Neural crest cell (in vitro differentiated cells): ENCODE measurements at regions not wholly inside any gene's neighbourhood (a gene's known extent, or its start where the extent isn't known, plus 50 kb on each side); places are given as distances from the start of the nearest gene placed in this dataset.

Experiments used
- DNase-seq: peaks from one replicate; pipeline ENCODE4 v3.0.0; 2021; ENCODE audit warnings: low read depth, mixed read lengths, low spot score
- H3K27ac Mint-ChIP-seq: one replicate; pipeline ENCODE4 v1.8.0; 2021; ENCODE audit warnings: mild to moderate bottlenecking, mixed read lengths; ENCODE audit not compliant: unreplicated experiment
- H3K27me3 Mint-ChIP-seq: 2 replicates; pipeline ENCODE4 v1.8.0; 2021; ENCODE audit warnings: low read depth, mild to moderate bottlenecking, mixed read lengths
- H3K36me3 Mint-ChIP-seq: 2 replicates; pipeline ENCODE4 v1.8.0; 2021; ENCODE audit warnings: low read depth, mild to moderate bottlenecking, mixed read lengths
- H3K4me1 Mint-ChIP-seq: 2 replicates; pipeline ENCODE4 v1.8.0; 2021; ENCODE audit warnings: mixed read lengths
- H3K4me3 Mint-ChIP-seq: one replicate; pipeline ENCODE4 v1.8.0; 2021; ENCODE audit warnings: mild to moderate bottlenecking, mixed read lengths
- H3K9me3 Mint-ChIP-seq: 2 replicates; pipeline ENCODE4 v1.8.0; 2021; ENCODE audit warnings: mixed read lengths
- TF ChIP-seq, protein P1 (sequence below): fragments of 200-600 bp; sonication (generic); conservative IDR thresholded peaks from 2 replicates; pipeline ENCODE4 v1.5.0; 2021; ENCODE audit warnings: antibody characterized with exemption, mild to moderate bottlenecking

DNA sequence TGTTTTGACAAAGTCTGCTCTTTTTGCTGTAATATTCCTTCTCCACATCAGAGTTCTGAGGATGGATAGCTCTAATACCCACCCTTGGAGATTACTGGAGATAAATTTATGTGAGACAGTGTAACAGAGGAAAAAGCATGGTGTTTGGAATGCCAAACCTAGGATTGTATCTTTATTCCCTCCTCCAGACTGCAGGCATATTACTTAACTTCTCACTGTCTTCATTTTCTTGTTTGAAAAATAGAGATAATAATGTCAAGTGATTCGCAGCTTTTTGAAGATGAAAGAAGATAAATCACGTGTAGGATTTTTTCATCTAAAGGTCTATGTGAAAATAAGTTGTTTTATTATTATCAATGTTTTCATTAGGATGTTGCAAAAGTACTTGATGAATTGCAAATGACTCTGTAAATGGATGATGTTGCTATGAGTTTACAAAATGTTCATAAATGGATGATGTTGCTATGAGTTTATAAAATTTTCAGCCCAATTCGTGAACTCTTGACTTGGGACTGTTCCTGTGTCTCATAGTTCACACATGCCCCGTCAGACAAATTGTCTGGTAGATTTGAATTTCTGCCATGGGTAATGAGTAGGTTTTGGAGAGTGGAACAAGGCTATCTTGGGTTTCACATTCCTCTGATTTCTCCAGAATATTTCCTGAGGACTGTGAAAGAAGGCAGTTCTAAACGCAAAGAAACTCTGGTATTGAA is 113.1 kb upstream of the IGFBP3 start:
- Mint-ChIP-seq H3K9me3 (no peaks in the 10 kb centered on the region), H3K36me3 (no peaks in the 10 kb centered on the region), H3K27me3 (no peaks in the 10 kb centered on the region), H3K27ac (no peak overlapping the region), H3K4me1 (no peaks in the 10 kb centered on the region), H3K4me3 (no peak overlapping the region)
- DNase-seq, result no peak
- TF ChIP-seq, protein P1, sequence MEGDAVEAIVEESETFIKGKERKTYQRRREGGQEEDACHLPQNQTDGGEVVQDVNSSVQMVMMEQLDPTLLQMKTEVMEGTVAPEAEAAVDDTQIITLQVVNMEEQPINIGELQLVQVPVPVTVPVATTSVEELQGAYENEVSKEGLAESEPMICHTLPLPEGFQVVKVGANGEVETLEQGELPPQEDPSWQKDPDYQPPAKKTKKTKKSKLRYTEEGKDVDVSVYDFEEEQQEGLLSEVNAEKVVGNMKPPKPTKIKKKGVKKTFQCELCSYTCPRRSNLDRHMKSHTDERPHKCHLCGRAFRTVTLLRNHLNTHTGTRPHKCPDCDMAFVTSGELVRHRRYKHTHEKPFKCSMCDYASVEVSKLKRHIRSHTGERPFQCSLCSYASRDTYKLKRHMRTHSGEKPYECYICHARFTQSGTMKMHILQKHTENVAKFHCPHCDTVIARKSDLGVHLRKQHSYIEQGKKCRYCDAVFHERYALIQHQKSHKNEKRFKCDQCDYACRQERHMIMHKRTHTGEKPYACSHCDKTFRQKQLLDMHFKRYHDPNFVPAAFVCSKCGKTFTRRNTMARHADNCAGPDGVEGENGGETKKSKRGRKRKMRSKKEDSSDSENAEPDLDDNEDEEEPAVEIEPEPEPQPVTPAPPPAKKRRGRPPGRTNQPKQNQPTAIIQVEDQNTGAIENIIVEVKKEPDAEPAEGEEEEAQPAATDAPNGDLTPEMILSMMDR, result no peak

DNA sequence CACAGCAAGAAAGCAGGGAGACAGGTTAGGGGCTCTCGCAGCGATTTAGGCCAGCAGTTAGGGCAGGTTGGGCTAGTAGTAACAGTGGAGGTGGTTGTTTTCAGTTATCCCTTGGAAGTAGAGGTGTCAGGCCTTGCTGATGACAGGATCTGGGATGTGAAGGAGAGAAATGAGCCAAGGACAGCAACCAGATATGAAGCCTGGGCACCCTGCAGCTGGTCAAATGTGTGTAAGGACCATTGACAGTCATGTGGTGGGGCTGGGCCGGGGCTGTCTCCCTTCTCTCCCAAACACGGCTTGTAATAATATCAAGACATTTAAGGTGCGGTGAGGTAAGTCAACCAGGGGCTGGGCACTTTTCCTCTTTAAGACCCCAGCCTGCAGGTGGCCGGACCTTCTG is 112.5 kb upstream of the IGFBP3 start:
- Mint-ChIP-seq H3K4me1 (no peaks in the 10 kb centered on the region), H3K36me3 (no peaks in the 10 kb centered on the region), H3K27me3 (no peaks in the 10 kb centered on the region), H3K4me3 (no peak overlapping the region), H3K9me3 (peaks cover under 1% of the 10 kb centered on the region), H3K27ac (no peak overlapping the region)
- TF ChIP-seq, protein P1, result no peak
- no peak for DNase-seq

DNA sequence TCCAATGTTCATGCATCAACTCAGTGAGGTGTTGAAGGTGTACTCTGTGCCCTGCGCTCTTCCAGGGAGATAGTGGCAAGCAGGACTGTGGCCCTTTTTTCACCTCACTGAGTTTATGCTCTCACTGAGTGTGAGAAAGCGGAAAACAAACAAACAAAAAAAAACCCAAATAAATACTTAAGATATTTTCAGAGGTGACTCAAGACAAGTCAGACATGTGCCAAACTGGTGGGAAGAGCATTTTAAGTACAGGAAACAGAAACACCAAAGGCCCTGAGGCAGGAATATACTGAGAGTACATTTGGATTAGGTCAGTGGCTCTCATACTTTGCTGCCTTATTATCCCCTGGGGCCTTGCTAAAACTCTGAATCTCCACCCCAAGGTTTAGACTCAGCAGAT is 111.9 kb upstream of the IGFBP3 start:
- Mint-ChIP-seq H3K36me3 (no peaks in the 10 kb centered on the region), H3K27ac (no peak overlapping the region), H3K4me1 (no peaks in the 10 kb centered on the region), H3K9me3 (peaks cover 4% of the 10 kb centered on the region), H3K27me3 (no peaks in the 10 kb centered on the region), H3K4me3 (no peak overlapping the region)
- DNase-seq, result no peak
- TF ChIP-seq, protein P1, result no peak

DNA sequence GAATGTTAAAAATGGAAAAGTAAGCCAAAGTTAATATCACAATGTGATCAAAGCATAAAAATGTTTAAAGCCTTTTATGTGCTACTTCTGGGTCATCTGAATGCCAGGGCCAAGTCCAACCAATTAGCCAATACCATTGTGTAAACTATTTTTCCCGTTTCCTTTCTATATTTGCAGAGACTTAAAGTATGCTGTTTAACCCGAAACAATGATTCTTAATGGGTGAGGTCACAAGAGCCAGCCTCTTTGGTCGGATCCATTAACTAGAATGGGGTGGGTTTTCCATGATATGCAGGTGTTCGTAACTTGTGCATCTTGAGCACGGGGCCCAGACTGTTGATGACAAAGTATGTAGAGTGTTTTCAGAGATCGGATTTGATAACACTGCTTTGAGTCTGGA is 111.3 kb upstream of the IGFBP3 start:
- no peaks in the 10 kb centered on the region for H3K36me3 Mint-ChIP-seq
- H3K4me1 Mint-ChIP-seq, result no peaks in the 10 kb centered on the region
- no peak overlapping the region for H3K27ac Mint-ChIP-seq

DNA sequence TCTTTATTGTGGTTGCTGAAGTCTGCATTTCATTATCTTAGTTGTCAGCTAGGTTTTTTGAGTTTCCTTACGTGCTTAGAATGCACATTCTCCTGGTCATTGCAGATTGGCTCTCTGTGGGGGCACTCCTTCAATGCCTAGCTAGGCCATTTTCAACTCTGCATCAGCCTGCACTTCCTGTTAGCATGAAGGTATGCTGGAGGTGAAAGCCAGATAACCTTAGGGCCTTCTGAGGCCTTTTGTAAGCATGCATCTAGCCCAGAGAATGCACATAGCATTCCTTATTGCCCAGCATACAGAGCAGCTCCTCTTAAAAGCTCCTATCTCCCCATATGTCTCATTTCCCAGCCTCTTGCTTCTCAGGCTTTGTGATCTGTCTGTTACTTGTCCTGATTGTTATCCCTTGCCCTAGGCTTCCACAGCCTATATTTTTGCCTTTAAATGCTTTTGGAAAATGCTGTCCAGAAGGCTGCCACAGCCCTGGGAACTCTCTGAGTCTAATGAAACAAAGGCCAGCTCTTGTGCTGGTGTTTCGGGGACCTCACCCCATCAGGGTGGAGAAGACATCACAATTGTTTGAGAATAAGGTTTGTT is 108.1 kb upstream of the IGFBP3 start:
- Mint-ChIP-seq H3K36me3 (no peaks in the 10 kb centered on the region), H3K27me3 (no peaks in the 10 kb centered on the region), H3K27ac (peak overlapping the region; percentile 76), H3K4me1 (no peaks in the 10 kb centered on the region), H3K9me3 (peaks cover 4% of the 10 kb centered on the region), H3K4me3 (no peak overlapping the region)
- DNase-seq, result no peak
- TF ChIP-seq, protein P1, result no peak

More for the DNA sequence above, 111.3 kb upstream of the IGFBP3 start:
- no peaks in the 10 kb centered on the region for H3K27me3 Mint-ChIP-seq
- peaks cover 4% of the 10 kb centered on the region for H3K9me3 Mint-ChIP-seq
- TF ChIP-seq, protein P1, result no peak
- no peak for DNase-seq
- no peak overlapping the region for H3K4me3 Mint-ChIP-seq
